GM08714 (cell line): ENCODE measurements at regions not wholly inside any gene's neighbourhood (a gene's known extent, or its start where the extent isn't known, plus 50 kb on each side); places are given as distances from the start of the nearest gene placed in this dataset.

Experiments used
- H3K4me3 ChIP-seq: fragments of 200-500 bp; sonication (Bioruptor generic); 2 replicates; pipeline ENCODE4 v1.5.1; 2014; ENCODE audit warnings: mild to moderate bottlenecking, low read length, inconsistent platforms
- ZNF274 ChIP-seq: IDR thresholded peaks from 2 replicates; pipeline ENCODE4 v1.6.1; 2012; ENCODE audit warnings: mild to moderate bottlenecking, low read depth, low read length

- H3K4me3 ChIP-seq, result no peak overlapping the region
- TF ChIP-seq ZNF274, result no peak
Observed at GRCh38 chr2:64324746-64325410, 129.1 kb upstream of the LGALSL start.

- TF ChIP-seq ZNF274, result no peak
- no peak overlapping the region for H3K4me3 ChIP-seq
Observed at GRCh38 chr2:64325477-64325851, 128.5 kb upstream of the LGALSL start.

- TF ChIP-seq ZNF274, result no peak
- no peak overlapping the region; the same call in 1 of the 2 replicates for H3K4me3 ChIP-seq
Observed at GRCh38 chr2:64325852-64326577, 127.9 kb upstream of the LGALSL start.

GRCh38 chr2:64326578-64327050 is 127.3 kb upstream of the LGALSL start:
- no peak overlapping the region; the same call in 1 of the 2 replicates for H3K4me3 ChIP-seq
- TF ChIP-seq ZNF274, result no peak

GRCh38 chr2:64327129-64327509 is 126.8 kb upstream of the LGALSL start:
- peak overlapping the region; percentile 32; the same call in 1 of the 2 replicates for H3K4me3 ChIP-seq
- TF ChIP-seq ZNF274, result no peak

- peak overlapping the region; percentile 32; the same call in 1 of the 2 replicates for H3K4me3 ChIP-seq
- no peak for TF ChIP-seq ZNF274
Observed at GRCh38 chr2:64327510-64328414, 126.2 kb upstream of the LGALSL start.

GRCh38 chr2:64328415-64328722 is 125.6 kb upstream of the LGALSL start:
- TF ChIP-seq ZNF274, result no peak
- H3K4me3 ChIP-seq, result no peak overlapping the region; the same call in 1 of the 2 replicates

GRCh38 chr2:64328756-64329155 is 125.2 kb upstream of the LGALSL start:
- TF ChIP-seq ZNF274, result no peak
- H3K4me3 ChIP-seq, result no peak overlapping the region

- no peak overlapping the region for H3K4me3 ChIP-seq
- TF ChIP-seq ZNF274, result no peak
Observed at GRCh38 chr2:64329848-64330247, 124.1 kb upstream of the LGALSL start.

- TF ChIP-seq ZNF274, result no peak
- H3K4me3 ChIP-seq, result no peak overlapping the region; the same call in 1 of the 2 replicates
Observed at GRCh38 chr2:64330281-64331113, 123.5 kb upstream of the LGALSL start.

GRCh38 chr2:64331114-64331645 is 122.8 kb upstream of the LGALSL start:
- no peak overlapping the region for H3K4me3 ChIP-seq
- TF ChIP-seq ZNF274, result no peak

GRCh38 chr2:64331849-64332699 is 121.9 kb upstream of the LGALSL start:
- no peak overlapping the region for H3K4me3 ChIP-seq
- no peak for TF ChIP-seq ZNF274
